ENCODE measurements at regions not wholly inside any gene's neighbourhood (a gene's known extent, or its start where the extent isn't known, plus 50 kb on each side); places are given as distances from the start of the nearest gene placed in this dataset.

- no peak overlapping the region for H4K5ac ChIP-seq (ENCODE audit: insufficient read length, low read depth, low read length)
- H3K27ac Mint-ChIP-seq: no peak overlapping the region
- no peak overlapping the region for H3K4me3 Mint-ChIP-seq
- no peak overlapping the region for H2BK20ac ChIP-seq (ENCODE audit: low read depth, low read length, poor library complexity, severe bottlenecking)
- no peaks in the 10 kb centered on the region for H3K79me1 ChIP-seq (ENCODE audit: insufficient read depth, low read depth, low read length, poor library complexity, severe bottlenecking)
- H3K9me3 ChIP-seq (ENCODE audit: control insufficient read depth, low read depth, low read length): no peaks in the 10 kb centered on the region
- no peak for DNase-seq
- H3K27me3 ChIP-seq (ENCODE audit: insufficient read depth, low read length): no peaks in the 10 kb centered on the region
- no peak overlapping the region for H3K23ac ChIP-seq (ENCODE audit: insufficient read length, low read depth, low read length)
- no peaks in the 10 kb centered on the region for H3K23me2 ChIP-seq (ENCODE audit: insufficient read length, low read depth, low read length, poor library complexity, severe bottlenecking)
- H4K8ac ChIP-seq (replicated peaks; ENCODE audit: insufficient read length, low read depth, low read length): no peak overlapping the region
- no peak overlapping the region for H4K91ac ChIP-seq (ENCODE audit: insufficient read length, low read depth, low read length)
- H3K27me3 Mint-ChIP-seq (ENCODE audit: low read depth): no peaks in the 10 kb centered on the region
- no peak overlapping the region for H3K4ac ChIP-seq (ENCODE audit: low read depth, low read length)
- H3K4me1 ChIP-seq (ENCODE audit: insufficient read depth, low read length): no peaks in the 10 kb centered on the region
- H3K18ac ChIP-seq (ENCODE audit: insufficient read length, low read depth, low read length): no peak overlapping the region
- H3K4me2 ChIP-seq (ENCODE audit: insufficient read depth, insufficient read length, low read length): no peak overlapping the region
- H3K14ac ChIP-seq (ENCODE audit: insufficient read depth, low read length): no peak overlapping the region
- H3K79me2 ChIP-seq (ENCODE audit: insufficient read depth, low read length): no peaks in the 10 kb centered on the region
- H3K9me3 Mint-ChIP-seq: peaks cover 10 to 16% of the 10 kb centered on the region in 2 experiments; a peak in 4 of 5 replicates
- H3T11ph ChIP-seq (ENCODE audit: low read length): no peak overlapping the region
- H2BK5ac ChIP-seq (ENCODE audit: insufficient read length, low read length): no peak overlapping the region
- H2BK120ac ChIP-seq (ENCODE audit: low read depth, low read length, poor library complexity, severe bottlenecking): no peak overlapping the region
- no peak overlapping the region for H2BK15ac ChIP-seq (ENCODE audit: low read depth, low read length)
- no peak overlapping the region for H3K56ac ChIP-seq (ENCODE audit: insufficient read length, low read depth, low read length)
- no peak overlapping the region for H3K9ac ChIP-seq (ENCODE audit: extremely low read depth, insufficient read length, low read length)
- H3K27ac ChIP-seq (ENCODE audit: insufficient read length, low read depth, low read length): no peak overlapping the region
- no peaks in the 10 kb centered on the region; a peak in 2 of 7 replicates for H3K36me3 Mint-ChIP-seq (ENCODE audit: insufficient read depth in 1 of 3, low read depth in 3 of 3)
- no peaks in the 10 kb centered on the region for H4K20me1 ChIP-seq (ENCODE audit: control insufficient read depth, insufficient read depth, insufficient read length)
- WGBS (ENCODE audit: extremely low coverage, insufficient read length, low lambda C conversion rate): no CpG with 5 or more reads among the region's 1 CpG
- H2BK12ac ChIP-seq (ENCODE audit: insufficient read length, low read depth, low read length): no peak overlapping the region
- H2AK5ac ChIP-seq (ENCODE audit: insufficient read length, low read length): no peak overlapping the region
- no peaks in the 10 kb centered on the region for H3K4me1 Mint-ChIP-seq
- H2AFZ ChIP-seq (ENCODE audit: low read length): no peak overlapping the region
- TF ChIP-seq CTCF (conservative IDR thresholded peaks at IDR 0.05): no peak
Observed at GRCh38 chr5:40074826-40075225, 604.9 kb upstream of the PTGER4 start.

Measured in H9 (cell line).